ENCODE measurements at regions not wholly inside any gene's neighbourhood (a gene's known extent, or its start where the extent isn't known, plus 50 kb on each side); places are given as distances from the start of the nearest gene placed in this dataset.

GRCh38 chr3:23113455-23114171 is 89.5 kb upstream of the UBE2E2 start:
- DNase-seq (ENCODE audit: low read depth) = no peak
- H3K4me3 ChIP-seq (ENCODE audit: low read depth, low read length) = no peak overlapping the region
- TF ChIP-seq, protein P1, sequence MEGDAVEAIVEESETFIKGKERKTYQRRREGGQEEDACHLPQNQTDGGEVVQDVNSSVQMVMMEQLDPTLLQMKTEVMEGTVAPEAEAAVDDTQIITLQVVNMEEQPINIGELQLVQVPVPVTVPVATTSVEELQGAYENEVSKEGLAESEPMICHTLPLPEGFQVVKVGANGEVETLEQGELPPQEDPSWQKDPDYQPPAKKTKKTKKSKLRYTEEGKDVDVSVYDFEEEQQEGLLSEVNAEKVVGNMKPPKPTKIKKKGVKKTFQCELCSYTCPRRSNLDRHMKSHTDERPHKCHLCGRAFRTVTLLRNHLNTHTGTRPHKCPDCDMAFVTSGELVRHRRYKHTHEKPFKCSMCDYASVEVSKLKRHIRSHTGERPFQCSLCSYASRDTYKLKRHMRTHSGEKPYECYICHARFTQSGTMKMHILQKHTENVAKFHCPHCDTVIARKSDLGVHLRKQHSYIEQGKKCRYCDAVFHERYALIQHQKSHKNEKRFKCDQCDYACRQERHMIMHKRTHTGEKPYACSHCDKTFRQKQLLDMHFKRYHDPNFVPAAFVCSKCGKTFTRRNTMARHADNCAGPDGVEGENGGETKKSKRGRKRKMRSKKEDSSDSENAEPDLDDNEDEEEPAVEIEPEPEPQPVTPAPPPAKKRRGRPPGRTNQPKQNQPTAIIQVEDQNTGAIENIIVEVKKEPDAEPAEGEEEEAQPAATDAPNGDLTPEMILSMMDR (IDR thresholded peaks at IDR 0.05; ENCODE audit: insufficient read depth, low read depth, low read length, missing control alignments) = no peak

DNA sequence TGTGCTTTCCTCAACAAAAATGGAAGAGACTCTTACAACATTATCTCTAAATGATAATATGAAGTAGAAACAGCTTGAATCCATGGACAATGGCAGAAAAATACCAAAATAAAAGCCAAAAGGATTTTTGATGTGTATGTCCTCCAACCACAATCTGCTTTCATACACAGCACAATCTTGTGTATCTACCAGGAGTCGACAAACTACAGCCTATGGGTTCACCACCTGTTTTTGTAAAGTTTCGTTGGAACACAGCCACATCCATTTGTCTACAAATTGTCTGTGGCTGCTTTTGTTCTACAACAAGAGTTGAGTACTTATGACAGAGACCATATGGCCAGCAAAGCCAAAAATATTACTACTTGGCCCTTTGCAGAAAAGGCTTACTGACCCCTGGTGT is 88.7 kb upstream of the UBE2E2 start:
- no peak overlapping the region for H3K4me3 ChIP-seq (ENCODE audit: low read depth, low read length)
- TF ChIP-seq, protein P1 (IDR thresholded peaks at IDR 0.05; ENCODE audit: insufficient read depth, low read depth, low read length, missing control alignments) = no peak
- no peak for DNase-seq (ENCODE audit: low read depth)

DNA sequence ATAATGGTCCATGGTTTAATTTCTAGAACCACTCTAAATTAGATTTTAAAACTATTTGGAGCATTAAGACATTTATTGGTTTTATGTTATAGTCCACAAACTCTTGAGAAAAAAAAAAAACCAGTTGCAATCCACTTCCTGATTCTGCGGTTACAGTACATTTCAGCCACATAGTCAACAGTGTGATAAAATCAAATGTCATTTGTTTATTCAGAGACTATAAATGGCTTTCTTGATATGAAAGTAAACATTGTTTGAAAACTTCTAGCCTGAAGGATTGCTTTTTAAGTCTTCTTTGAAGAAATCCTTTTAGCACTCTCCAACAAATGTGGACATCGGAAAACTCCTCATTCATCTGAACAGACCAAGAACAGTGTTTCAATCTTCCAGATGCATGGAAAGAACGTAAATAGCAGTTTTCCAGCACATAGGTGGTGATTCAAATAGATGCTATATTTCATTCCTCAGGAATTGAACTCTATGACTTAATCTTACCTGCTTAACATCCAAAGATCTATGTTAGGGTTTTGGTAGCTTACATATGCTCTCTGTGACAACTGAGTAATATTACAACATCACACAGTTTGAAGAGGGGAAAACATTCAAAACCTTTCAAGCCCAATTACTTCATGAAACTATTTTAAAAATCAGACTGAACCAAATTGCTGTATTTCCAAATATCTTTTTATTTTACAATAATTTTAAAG is 87.8 kb upstream of the UBE2E2 start:
- DNase-seq (ENCODE audit: low read depth) = no peak
- no peak overlapping the region for H3K4me3 ChIP-seq (ENCODE audit: low read depth, low read length)
- TF ChIP-seq, protein P1 (IDR thresholded peaks at IDR 0.05; ENCODE audit: insufficient read depth, low read depth, low read length, missing control alignments) = no peak

- DNase-seq (ENCODE audit: low read depth) = no peak
- H3K4me3 ChIP-seq (ENCODE audit: low read depth, low read length) = no peak overlapping the region
- TF ChIP-seq, protein P1 (IDR thresholded peaks at IDR 0.05; ENCODE audit: insufficient read depth, low read depth, low read length, missing control alignments) = no peak
These were observed 86.9 kb upstream of the UBE2E2 start for GRCh38 chr3:23116081-23116837.

DNA sequence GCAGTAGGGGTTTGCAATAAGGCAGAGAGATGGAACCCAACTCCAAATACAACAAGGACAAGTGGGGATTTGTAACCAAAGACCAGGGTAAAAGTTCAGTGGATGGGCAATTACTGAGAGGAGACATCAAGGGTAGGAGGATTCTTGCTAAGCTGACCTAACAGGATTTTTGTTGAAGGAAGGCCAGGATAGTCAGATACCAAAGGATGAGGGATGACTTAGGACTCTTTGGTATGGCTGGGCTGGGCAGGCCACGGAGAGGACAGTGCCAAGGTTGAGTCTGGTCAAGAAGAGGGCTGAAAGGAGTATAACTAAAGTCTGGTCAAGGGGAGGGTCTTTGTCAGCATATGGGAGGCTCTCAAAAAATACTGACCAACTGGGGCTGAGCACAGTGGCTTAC is 85.3 kb upstream of the UBE2E2 start:
- DNase-seq (ENCODE audit: low read depth) = no peak
- TF ChIP-seq, protein P1 (IDR thresholded peaks at IDR 0.05; ENCODE audit: insufficient read depth, low read depth, low read length, missing control alignments) = no peak
- no peak overlapping the region for H3K4me3 ChIP-seq (ENCODE audit: low read depth, low read length)

- DNase-seq (ENCODE audit: low read depth) = no peak
- TF ChIP-seq, protein P1 (IDR thresholded peaks at IDR 0.05; ENCODE audit: insufficient read depth, low read depth, low read length, missing control alignments) = no peak
- H3K4me3 ChIP-seq (ENCODE audit: low read depth, low read length) = no peak overlapping the region
These were observed 75.9 kb upstream of the UBE2E2 start for GRCh38 chr3:23127196-23127595.
